ENCODE measurements at regions not wholly inside any gene's neighbourhood (a gene's known extent, or its start where the extent isn't known, plus 50 kb on each side); places are given as distances from the start of the nearest gene placed in this dataset.

DNA sequence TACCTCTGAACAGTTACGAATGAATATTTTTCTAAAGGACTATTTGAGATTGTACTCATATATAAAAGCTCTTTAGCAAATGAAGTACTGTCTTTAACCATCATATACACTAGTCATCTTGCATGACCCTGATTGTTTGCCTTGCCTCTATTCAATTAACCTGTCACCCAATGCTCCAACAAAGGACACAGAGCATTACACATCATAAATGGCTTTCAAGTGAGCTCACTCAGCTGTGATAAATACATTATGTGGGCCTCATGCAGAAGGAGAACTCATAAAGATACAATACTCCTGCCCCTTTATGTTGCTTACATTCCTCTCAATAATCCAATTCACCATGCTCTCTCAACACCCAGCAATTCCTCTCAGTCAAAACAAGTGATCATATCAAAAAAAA is 993.0 kb upstream of the PRMT6 start:
- no peak overlapping the region for H3K4me3 ChIP-seq (ENCODE audit: low read depth, low read length)
- no peak for DNase-seq (ENCODE audit: low read depth)
- TF ChIP-seq, protein P1, sequence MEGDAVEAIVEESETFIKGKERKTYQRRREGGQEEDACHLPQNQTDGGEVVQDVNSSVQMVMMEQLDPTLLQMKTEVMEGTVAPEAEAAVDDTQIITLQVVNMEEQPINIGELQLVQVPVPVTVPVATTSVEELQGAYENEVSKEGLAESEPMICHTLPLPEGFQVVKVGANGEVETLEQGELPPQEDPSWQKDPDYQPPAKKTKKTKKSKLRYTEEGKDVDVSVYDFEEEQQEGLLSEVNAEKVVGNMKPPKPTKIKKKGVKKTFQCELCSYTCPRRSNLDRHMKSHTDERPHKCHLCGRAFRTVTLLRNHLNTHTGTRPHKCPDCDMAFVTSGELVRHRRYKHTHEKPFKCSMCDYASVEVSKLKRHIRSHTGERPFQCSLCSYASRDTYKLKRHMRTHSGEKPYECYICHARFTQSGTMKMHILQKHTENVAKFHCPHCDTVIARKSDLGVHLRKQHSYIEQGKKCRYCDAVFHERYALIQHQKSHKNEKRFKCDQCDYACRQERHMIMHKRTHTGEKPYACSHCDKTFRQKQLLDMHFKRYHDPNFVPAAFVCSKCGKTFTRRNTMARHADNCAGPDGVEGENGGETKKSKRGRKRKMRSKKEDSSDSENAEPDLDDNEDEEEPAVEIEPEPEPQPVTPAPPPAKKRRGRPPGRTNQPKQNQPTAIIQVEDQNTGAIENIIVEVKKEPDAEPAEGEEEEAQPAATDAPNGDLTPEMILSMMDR (IDR thresholded peaks at IDR 0.05; ENCODE audit: insufficient read depth, low read depth, low read length, missing control alignments): no peak

DNA sequence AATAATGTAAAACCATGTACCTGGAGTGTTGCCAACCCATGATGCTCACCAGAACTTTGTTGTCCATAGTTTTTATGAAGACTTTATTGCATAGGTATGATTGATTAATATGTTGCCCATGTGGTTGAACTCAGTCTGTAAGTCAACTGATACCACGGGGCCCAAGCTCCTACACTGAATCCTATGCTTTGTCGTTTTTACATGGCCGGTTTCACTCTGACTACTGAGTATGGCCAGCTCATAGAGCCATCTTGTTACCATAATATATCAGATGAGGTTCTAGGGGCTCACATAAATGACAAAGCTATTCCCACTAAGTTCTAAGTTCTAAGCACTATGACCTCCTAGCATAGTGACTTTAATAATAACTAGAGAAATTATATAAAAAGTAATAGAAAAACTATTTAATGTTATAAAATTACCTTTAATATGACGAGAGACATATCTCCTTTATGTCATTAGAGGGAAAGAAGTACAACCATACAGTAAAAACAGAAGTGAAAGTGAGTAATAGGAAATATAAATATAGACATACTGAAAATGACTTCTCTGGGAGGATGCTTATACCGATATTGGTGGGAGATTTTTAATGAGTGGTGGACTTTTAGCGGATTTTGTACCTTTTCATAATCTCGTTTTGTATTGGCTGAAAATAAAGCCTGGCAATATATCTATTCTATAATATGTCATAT is 983.4 kb upstream of the PRMT6 start:
- peak; percentile 5 for DNase-seq (ENCODE audit: low read depth)
- no peak overlapping the region for H3K4me3 ChIP-seq (ENCODE audit: low read depth, low read length)
- TF ChIP-seq, protein P1 (IDR thresholded peaks at IDR 0.05; ENCODE audit: insufficient read depth, low read depth, low read length, missing control alignments): no peak

DNA sequence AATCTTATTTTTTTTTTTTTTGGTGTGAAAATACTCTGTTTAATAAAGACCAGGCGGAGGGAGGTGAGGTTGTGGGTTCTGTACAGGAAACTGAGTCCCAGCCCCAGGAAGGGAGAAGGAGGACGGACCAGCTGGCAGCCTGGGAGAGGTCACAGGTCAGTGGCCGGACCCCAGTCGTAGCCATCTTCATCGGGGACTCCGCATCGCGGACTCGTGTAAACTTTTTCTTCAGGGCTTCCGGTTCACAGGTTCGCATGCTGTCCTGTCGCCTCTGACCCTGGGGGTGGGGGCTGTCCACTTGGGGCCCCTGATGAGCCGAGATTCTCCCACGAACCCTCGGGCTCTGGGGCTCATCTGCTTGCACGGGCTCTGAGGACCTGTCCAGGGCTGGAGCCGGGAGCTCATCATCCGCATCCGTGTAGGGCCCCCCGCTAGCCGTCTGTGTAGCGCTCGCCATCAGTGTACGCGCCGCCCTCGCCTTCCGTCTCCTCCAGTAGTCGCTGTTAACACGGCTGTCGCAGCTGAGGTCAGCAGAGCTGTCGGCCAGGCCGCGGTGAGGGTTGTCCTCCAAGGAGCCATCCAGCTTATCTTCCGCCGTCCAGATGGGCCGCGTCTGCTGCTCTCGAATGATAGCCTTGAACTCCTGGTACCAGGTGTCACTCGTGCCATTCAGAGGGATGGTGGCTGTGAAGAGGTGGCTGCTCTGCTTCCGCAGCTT is 975.7 kb upstream of the PRMT6 start:
- no peak overlapping the region for H3K4me3 ChIP-seq (ENCODE audit: low read depth, low read length)
- TF ChIP-seq, protein P1 (IDR thresholded peaks at IDR 0.05; ENCODE audit: insufficient read depth, low read depth, low read length, missing control alignments): no peak
- DNase-seq (ENCODE audit: low read depth): no peak

DNA sequence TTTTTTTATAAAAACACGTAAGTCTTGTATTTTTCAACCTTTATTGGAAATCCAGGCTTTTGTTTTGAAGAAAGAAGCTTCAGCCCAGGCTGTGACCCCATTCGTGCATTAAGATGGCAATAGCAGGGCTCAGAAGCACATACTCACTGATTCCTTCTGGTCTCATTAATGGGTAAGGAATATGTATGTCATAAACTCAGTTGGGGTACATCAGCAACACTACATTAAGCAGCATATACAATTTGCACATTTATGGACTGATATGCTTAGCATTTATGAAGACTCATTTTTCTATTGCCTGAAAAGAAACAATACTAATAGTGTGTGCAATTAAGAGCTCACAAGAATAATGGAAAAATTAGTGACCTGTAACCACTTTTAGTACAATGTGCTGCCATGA is 945.4 kb upstream of the PRMT6 start:
- DNase-seq (ENCODE audit: low read depth): no peak
- TF ChIP-seq, protein P1 (IDR thresholded peaks at IDR 0.05; ENCODE audit: insufficient read depth, low read depth, low read length, missing control alignments): no peak

DNA sequence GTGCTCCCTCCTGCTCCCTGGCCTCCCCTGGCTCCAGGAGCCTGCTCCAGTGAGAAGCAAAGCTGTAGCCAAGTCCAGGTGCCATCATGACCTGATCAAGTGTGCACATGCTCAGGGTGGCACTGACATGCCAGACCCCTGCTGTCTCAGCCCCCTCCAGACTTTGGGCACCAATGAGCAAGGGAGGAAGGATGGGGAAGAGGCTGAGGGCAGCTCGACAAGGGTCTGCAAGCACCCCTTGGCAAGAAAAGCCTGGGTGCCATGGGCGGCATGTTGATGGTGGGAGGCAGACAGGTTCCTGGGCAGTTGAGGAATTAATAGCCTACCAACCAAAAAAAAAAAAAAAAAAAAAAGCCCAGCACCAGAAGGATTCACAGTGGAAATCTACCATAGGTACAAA is 942.6 kb upstream of the PRMT6 start:
- no peak overlapping the region for H3K4me3 ChIP-seq (ENCODE audit: low read depth, low read length)
- DNase-seq (ENCODE audit: low read depth): no peak
- TF ChIP-seq, protein P1 (IDR thresholded peaks at IDR 0.05; ENCODE audit: insufficient read depth, low read depth, low read length, missing control alignments): no peak

More for the DNA sequence above, 945.4 kb upstream of the PRMT6 start:
- no peak overlapping the region for H3K4me3 ChIP-seq (ENCODE audit: low read depth, low read length)

DNA sequence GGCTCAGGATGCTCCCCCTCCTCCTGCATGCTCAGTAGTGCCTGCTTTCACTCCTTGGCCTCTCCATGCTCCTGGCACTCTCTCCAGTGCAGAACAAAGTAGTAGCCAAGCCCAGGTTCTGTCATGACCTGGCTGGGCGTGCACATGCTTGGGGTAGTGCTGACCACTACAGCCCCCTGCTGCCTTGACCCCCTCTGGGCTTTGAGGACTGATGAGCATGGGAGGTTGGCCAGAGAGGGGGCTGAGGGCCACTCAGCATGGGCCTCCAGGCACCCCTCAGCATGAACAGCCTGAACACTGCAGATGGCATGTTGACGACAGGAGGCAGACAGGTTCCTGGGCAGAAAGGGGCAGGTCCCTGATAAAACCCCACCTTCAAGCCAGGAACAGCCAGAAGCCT is 935.7 kb upstream of the PRMT6 start:
- TF ChIP-seq, protein P1 (IDR thresholded peaks at IDR 0.05; ENCODE audit: insufficient read depth, low read depth, low read length, missing control alignments): no peak
- no peak for DNase-seq (ENCODE audit: low read depth)
- H3K4me3 ChIP-seq (ENCODE audit: low read depth, low read length): no peak overlapping the region

Measured in GM12865 (cell line).